GM13977 (cell line): ENCODE measurements at regions not wholly inside any gene's neighbourhood (a gene's known extent, or its start where the extent isn't known, plus 50 kb on each side); places are given as distances from the start of the nearest gene placed in this dataset.

Experiments
- DNase-seq: peaks from one replicate; pipeline ENCODE4 v3.0.0; 2012; ENCODE audit warnings: low spot score
- CTCF ChIP-seq: IDR thresholded peaks from 2 replicates; pipeline ENCODE4 v1.5.1; 2012; ENCODE audit warnings: mild to moderate bottlenecking, control low read depth; ENCODE audit not compliant: insufficient read depth; ENCODE audit errors: extremely low read depth, missing control alignments
- in situ Hi-C: fragments of 300-500 bp; cut with MboI; formaldehyde crosslinking; loops from one replicate; pipeline ENCODE4 v1.12.0; 2022; ENCODE audit warnings: low sequenced_read_pairs, low pct_unique_long_range_greater_than_20kb, mixed read lengths, inconsistent platforms; ENCODE audit not compliant: unreplicated experiment

GRCh38 chr14:39877577-39878190 lies 445.5 kb upstream of the FBXO33 start:
- in situ Hi-C loops, result no loop called here
- DNase-seq, result no peak
- TF ChIP-seq CTCF, result no peak

- TF ChIP-seq CTCF, result no peak
- in situ Hi-C loops, result no loop called here
- DNase-seq, result no peak
Observed at GRCh38 chr14:39876916-39877315, 444.7 kb upstream of the FBXO33 start.

GRCh38 chr14:39875028-39875427 lies 442.8 kb upstream of the FBXO33 start:
- in situ Hi-C loops, result no loop called here
- TF ChIP-seq CTCF, result no peak
- DNase-seq, result no peak

- DNase-seq, result no peak
- no peak for TF ChIP-seq CTCF
- in situ Hi-C loops, result no loop called here
Observed at GRCh38 chr14:39873791-39874190, 441.6 kb upstream of the FBXO33 start.

- no peak for DNase-seq
- no peak for TF ChIP-seq CTCF
- in situ Hi-C loops, result no loop called here
Observed at GRCh38 chr14:39868949-39869348, 436.7 kb upstream of the FBXO33 start.

- in situ Hi-C loops, result no loop called here
- no peak for DNase-seq
- TF ChIP-seq CTCF, result no peak
Observed at GRCh38 chr14:39868251-39868650, 436.0 kb upstream of the FBXO33 start.

- in situ Hi-C loops, result no loop called here
- DNase-seq, result no peak
- TF ChIP-seq CTCF, result no peak
Observed at GRCh38 chr14:39863441-39863840, 431.2 kb upstream of the FBXO33 start.
